ENCODE measurements at regions not wholly inside any gene's neighbourhood (a gene's known extent, or its start where the extent isn't known, plus 50 kb on each side); places are given as distances from the start of the nearest gene placed in this dataset.
"Not testable (repeated sequence)": the region's sequence is repeated elsewhere in the genome, so short reads cannot be mapped to it uniquely, and the experiment has no call there.

GRCh38 chr5:17037751-17038150, 101.7 kb upstream of the MYO10 start:
- DNase-seq: no peak

GRCh38 chr5:17039170-17039569, 103.1 kb upstream of the MYO10 start:
- no peak for DNase-seq

GRCh38 chr5:17042041-17042440, 106.0 kb upstream of the MYO10 start:
- no peak for DNase-seq

- no peak for DNase-seq
These were observed 110.2 kb upstream of the MYO10 start for GRCh38 chr5:17046320-17046719.

GRCh38 chr5:17050236-17050635, 114.1 kb upstream of the MYO10 start:
- DNase-seq: no peak

GRCh38 chr5:17054911-17055310, 118.8 kb upstream of the MYO10 start:
- no peak for DNase-seq

- no peak for DNase-seq
These were observed 120.1 kb upstream of the MYO10 start for GRCh38 chr5:17056141-17056631.

GRCh38 chr5:17058438-17058837, 122.3 kb upstream of the MYO10 start:
- DNase-seq: no peak

GRCh38 chr5:17061973-17062470, 125.9 kb upstream of the MYO10 start:
- no peak for DNase-seq

- not testable (repeated sequence) for DNase-seq
These were observed 126.7 kb upstream of the MYO10 start for GRCh38 chr5:17062741-17063140.

GRCh38 chr5:17064241-17064640, 128.2 kb upstream of the MYO10 start:
- no peak for DNase-seq

- DNase-seq: no peak
These were observed 129.4 kb upstream of the MYO10 start for GRCh38 chr5:17065458-17065857.

- DNase-seq: not testable (repeated sequence)
These were observed 129.9 kb upstream of the MYO10 start for GRCh38 chr5:17066026-17066425.

GRCh38 chr5:17067657-17068392, 131.7 kb upstream of the MYO10 start:
- no peak for DNase-seq

GRCh38 chr5:17069995-17070511, 134.0 kb upstream of the MYO10 start:
- DNase-seq: no peak

GRCh38 chr5:17070647-17071046, 134.6 kb upstream of the MYO10 start:
- DNase-seq: no peak

GRCh38 chr5:17075236-17075635, 139.1 kb upstream of the MYO10 start:
- no peak for DNase-seq

- no peak for DNase-seq
These were observed 140.2 kb upstream of the MYO10 start for GRCh38 chr5:17076272-17076671.

GRCh38 chr5:17077440-17078233, 139.8 kb upstream of the BASP1 start:
- no peak for DNase-seq

- no peak for DNase-seq
These were observed 137.9 kb upstream of the BASP1 start for GRCh38 chr5:17079562-17079961.

GRCh38 chr5:17080361-17080760, 137.1 kb upstream of the BASP1 start:
- DNase-seq: no peak

GRCh38 chr5:17081142-17081541, 136.3 kb upstream of the BASP1 start:
- no peak for DNase-seq

- not testable (repeated sequence) for DNase-seq
These were observed 134.2 kb upstream of the BASP1 start for GRCh38 chr5:17083276-17083675.

GRCh38 chr5:17087035-17087434, 130.4 kb upstream of the BASP1 start:
- DNase-seq: no peak
